Endothelial cell of hepatic sinusoid (primary cell): ENCODE measurements at regions not wholly inside any gene's neighbourhood (a gene's known extent, or its start where the extent isn't known, plus 50 kb on each side); places are given as distances from the start of the nearest gene placed in this dataset.

ENCODE experiments used
- in situ Hi-C: cut with HindIII; loops from 2 replicates; pipeline ENCODE4 v1.10.0; 2017; ENCODE audit warnings: low sequenced_read_pairs

DNA sequence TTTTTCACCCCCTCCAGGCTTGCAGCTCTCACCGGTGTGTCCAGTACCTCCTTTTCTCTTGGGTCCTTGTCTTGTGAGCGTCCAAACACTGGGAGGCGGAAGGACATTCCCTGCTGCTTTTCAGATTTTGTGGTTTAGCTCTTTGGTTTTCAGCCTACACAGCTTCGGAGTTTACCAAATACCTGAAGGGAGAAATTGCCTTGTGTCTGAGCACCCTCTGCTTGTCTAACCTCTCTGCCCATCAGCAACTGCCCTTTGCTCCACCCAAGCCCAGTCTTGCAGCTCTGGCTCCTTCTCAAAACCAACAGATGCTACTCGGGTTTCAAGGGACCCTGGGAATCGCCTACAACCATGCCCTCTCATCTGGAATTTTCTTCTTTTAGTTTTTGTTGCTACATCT lies 519.1 kb upstream of the IGFBP3 start:
- in situ Hi-C loops, result no loop called here

DNA sequence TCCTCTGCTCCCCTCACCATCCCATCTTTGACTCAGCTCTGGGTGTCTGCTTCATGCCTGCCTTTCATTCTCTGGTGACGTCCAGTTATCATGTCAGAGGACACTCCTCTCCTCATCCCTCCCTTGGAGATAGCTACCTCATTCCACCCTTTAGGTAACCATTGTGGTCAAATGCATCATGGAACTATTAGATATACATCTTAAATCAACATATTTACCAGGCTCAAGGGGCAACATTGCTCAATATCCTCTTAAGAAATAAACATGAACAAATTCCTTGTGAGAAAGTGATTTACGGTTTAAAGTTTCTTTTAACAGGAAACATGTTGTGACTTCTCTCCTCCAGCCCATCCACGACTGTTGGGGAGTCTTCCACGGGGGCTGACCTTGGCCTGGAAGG lies 511.6 kb upstream of the IGFBP3 start:
- in situ Hi-C loops, result no loop called here

DNA sequence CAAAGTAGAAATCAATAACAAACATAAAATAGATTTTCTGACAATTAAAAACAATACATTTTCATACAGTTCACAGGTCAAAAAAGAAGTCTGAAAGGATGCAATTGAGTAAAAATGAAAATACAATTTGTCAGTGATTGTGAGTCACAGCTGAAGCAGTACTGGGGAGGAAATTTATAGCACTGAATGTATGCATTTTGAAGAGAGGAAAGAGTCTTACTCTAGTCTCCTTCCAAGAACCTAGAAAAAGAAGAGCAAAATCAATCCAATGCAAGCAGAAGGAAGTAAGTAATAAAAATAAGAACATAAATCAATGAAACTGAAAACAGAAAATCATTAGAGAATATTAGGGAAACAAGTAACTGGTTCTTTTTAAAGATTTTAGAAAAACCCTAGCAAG lies 507.2 kb upstream of the IGFBP3 start:
- in situ Hi-C loops, result no loop called here

DNA sequence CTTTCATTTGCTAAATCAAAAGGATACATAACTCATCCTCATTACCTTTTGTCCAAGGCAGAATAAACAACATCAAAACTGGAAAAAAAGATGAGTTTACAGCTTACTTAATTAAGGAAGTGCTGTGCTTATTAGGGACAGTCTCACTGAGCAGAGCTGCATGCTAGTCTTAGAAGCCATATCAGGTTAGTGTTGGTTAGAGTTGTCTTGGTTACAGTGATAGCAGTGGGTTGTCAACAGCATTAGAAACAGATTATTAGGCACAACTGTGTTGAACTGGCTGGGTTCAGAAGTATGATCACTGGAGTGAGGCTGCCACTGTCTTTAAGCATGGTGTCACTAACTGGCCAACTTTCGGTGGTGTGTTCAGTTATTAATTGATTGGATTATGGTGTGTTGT lies 503.9 kb upstream of the IGFBP3 start:
- in situ Hi-C loops, result no loop called here

DNA sequence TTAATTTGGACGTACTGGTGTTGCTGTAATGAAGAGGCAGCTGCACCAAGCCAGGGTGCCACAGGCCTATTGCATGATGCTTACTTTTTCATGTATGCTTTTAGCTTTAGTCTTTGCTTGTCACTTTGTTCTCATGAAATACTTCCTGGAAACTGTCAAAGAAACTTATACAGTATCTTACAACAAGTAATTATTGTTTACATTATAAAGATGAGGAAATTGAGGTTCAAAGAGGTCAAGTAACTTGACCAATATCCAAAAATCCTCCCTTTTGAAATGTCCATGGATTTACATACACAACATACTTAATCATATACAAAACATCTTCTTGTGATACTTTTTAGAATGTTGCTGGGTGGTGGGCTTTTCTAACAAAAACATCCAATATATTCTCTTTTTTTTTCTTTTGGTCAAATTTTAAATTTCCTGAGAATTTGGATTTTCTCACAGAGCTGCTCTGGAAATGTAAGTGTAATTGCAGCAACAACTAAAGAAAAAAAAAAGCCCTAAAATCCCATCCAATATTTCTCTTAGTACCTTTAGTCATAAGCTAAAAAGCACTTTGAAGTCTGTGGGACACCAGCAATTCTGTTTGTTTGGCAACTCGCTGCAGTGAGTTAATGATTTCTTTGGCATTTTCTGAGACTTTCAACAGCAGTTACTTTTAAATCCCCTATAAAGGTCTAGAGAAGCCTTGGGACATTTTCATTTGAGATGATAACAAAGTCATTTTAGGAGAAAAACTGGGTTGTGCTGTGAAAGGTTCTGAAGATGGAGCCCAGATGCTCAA lies 500.6 kb upstream of the IGFBP3 start:
- in situ Hi-C loops, result no loop called here

DNA sequence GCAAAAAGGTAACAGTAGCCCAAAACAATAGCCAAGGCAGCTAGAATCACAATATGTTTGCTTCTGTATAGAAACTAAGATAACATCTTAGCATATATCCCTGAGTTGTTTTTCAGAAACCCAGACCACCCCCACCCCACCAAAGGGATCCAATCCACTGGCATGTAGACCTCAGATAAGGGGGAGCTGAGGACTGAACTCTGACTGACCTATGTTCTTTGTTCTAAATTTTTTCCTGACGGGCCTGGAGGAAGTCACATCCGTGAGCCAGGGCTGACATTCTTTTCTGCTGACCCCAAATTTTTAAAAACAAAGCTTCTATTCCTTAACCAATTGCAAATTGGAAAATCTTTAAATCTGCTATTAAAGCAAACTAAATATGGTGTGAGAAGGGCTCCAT lies 493.9 kb upstream of the IGFBP3 start:
- in situ Hi-C loops, result no loop called here

DNA sequence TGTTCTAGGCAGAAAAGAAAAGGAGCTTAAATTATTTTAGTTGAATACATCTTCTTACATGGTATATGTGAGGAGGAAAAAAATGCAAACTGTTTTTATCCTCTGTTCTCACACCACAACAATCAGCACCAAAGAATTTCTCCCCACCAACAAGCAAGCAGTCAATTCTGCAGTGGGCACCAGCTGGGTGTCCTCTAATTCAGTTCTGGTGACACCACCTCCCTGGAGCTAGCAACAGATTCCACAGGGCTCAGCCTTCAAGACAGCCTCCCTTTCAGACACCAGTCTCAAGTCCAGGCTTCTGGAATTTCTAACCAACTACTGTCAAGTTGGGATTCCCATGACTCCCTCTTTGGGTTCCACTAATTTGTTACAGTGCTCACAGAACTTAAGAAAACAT lies 490.2 kb upstream of the IGFBP3 start:
- in situ Hi-C loops, result no loop called here

DNA sequence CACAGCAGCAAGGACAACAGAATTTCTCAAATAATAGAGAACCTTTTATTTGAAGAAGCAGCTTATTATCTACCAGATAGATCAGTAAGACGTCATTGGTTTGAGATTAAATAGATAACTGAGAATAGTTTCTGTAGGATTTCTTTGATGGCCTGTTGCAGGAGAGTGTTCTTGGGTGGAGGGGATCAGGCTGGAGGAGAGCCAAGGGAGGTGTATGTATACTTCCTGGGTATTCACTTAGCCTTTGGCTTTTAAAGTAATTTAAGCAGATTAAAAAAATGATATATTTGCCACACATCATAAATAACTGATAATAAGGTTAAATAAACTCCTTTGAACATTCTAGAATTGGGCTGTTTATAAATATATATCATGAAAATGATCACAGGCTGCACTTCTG lies 486.1 kb upstream of the IGFBP3 start:
- in situ Hi-C loops, result no loop called here

DNA sequence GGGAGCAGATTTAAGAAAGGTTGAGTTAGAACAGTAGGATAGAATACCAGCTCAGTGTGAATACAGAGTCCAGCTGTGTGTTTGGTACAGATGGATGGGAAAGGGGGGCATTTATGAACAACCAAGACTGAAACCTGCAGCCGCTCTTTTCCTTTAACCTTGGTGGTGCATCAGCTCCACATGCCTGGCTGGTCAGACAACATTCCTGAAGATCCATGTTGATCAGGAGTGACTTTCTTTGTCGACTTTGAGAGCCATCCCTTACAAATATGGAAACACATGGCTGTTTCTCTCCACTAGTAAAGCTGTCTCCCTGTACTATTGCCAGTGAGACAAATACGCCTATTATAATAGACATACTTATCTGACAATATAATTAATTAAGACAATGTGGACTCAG lies 476.5 kb upstream of the IGFBP3 start:
- in situ Hi-C loops, result no loop called here

DNA sequence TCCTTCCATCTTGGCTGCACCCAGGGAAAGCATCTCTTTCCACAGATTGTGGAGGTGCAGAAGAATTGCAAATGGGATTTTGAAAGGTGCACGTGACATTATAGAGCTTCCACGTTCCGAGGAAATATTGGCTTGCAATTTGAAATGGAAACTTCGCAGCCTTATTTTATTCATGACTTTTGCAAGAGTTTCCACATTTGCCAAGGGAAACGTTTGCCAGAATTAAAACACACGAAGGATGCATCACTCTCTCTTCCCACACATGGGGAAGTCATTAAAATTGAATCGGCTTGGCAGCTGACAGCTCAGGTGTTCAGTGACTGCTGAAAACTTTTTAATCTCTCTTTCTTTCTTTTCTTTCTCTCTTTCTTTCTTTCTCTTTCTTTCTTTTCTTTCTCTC lies 475.4 kb upstream of the IGFBP3 start:
- in situ Hi-C loops, result no loop called here

DNA sequence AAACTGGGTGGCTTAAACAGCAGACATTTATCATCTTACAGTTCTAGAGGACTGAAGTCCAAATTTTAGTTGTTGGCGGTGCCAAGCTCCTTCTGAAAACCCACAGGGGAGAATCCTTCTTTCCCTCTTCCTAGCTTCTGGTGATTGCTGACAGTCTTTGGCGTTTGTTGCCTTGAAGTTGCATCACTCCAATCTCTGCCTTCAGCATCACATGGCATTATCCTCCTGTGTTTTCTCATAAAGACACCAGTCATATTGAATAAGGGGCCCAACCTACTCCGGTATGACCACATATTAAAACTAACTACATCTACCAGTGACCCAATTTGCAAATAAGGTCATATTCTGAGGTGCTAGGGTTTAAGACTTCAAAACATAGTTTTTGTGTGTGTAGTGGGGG lies 472.1 kb upstream of the IGFBP3 start:
- in situ Hi-C loops, result no loop called here

DNA sequence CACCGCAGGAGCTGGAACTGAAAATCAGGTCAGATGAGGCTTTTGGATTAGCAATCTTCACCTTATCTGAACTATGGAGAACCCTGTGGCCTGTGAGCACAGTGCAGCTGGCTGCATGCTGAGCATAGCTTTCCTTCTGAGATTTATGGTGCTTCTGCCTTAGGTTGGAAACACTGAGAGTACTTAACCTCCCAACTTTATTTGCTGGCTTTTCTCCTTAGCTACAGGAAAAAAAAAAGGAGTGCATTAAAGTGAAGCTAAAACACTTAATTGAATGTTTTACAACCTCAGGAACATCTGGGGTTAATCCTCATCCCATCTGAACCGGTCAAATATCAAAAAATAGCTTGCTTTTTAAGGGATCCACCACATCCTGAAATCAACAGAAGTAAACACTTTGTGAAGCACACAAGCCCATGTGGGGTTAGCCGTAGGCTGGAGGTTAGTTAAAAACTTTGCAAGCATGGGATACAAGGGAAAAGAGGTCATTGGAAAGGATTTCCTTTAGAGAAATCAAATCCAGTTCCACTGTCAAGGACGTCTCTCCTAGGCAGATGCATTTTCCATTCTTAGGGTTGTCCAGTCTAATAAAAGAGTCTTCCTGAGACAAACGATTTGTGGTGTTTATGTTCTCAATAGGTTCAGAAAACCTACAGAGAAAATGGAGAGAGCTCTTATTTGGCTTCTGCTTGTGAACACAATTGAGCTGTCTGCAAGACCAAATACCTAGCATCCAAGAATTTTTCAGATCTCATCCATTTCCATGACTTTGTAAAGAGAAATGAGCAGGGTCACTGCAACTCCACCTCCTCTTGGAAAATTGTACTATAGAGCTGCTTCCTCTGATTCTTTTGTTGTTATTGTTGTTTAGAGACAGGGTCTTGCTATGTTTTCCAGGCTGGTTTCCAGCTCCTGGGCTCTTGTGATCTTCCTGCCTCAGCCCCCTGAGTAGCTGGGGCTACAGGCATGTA lies 470.4 kb upstream of the IGFBP3 start:
- in situ Hi-C loops, result no loop called here

DNA sequence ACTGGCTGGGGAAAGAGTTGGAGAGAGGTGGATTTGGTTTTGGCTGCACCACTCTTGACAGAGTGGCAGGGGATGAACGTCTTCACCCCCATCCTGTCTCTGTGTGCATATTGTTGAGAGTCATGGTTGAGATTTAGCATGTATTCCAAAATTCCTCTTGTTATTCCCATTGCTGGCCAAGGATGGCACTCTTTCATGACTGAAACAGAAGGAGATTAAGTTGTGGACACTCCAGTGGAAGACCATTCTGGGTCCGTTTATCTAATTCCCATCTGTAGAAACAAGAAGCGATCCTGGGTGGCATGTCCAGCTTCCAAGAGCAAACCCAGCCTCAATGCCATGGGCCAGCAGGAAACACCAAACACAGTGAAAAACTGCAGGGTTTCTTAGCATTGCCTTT lies 469.0 kb upstream of the IGFBP3 start:
- in situ Hi-C loops, result no loop called here

DNA sequence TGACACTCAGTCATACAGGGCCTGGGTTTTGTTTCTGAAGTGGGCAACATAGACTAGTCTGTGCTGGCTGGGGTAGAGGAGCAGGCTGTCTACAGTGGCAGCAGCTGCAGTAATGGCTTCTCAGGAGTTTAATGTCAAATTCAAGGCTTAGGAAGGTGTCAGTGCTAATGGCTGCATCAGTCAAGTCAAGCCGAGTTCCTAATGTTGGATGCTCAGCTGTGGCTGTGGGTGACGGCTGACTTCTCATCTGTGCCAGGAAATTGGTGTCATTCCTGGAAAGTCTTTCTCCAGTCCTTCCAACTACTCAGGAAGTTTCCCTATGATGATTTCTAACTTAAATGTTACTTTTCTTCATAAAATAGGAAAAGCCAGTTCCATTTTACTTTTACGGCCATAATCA lies 468.1 kb upstream of the IGFBP3 start:
- in situ Hi-C loops, result no loop called here

DNA sequence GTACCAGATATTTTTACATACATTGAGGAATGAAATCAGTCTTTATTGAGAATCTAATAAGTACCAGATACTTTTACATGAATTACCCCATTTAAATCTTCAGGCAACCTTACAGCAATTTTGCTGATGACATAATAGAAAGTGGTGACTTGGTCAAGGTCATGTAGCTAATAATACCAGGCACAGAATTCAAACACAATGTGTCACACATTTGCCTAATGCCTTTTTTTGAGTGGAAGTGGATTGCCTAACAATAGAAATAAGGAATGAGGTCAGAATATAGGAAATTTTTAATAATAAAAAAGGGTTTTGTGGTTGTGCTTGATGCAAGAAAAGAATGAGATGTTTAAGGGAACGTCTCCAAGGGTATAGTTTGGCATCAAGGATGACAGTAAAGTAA lies 466.6 kb upstream of the IGFBP3 start:
- in situ Hi-C loops, result no loop called here

DNA sequence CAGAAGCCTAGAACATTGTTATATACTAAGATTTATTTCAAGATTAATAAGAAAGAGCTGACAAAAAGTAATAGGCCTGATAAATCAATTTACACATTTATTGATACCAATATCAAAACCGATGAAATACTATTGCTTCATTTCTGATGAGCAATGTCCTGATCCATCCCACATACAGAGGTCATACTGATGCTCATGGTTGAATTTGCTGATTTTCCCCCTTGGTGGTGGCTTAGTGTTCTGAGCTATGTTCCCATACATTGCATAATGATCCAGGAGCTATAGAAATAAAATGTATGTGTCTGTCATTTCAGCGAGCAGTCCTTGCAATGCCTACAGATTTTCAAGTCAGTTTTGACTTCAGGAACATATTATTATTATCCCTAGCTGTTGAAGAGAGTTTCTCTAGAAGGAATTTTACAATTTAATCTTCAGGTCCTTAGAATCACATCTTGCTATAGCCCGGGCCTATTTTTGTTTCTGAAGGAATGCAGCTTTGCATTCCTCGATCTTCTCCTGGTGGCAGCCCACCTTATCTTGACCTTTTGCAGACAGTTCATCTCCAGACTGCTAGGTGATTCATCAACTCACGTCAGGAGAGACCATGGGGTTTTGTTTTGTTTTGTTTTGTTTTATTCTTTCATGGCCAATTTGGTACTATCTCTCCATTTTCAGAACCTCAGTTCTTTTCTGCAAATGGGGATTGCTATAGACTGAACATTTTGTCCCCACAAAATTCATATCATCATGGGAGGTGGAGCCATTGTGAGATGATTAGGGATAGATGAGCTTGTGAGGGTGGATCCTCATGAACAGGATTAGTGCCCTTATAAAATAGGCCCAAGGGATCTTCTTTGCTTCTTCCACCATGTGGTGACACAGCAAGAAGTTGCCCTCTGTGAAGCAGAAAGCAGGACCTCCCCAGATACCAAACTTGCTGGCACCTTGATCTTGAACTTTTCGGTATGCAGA lies 465.6 kb upstream of the IGFBP3 start:
- in situ Hi-C loops, result no loop called here

DNA sequence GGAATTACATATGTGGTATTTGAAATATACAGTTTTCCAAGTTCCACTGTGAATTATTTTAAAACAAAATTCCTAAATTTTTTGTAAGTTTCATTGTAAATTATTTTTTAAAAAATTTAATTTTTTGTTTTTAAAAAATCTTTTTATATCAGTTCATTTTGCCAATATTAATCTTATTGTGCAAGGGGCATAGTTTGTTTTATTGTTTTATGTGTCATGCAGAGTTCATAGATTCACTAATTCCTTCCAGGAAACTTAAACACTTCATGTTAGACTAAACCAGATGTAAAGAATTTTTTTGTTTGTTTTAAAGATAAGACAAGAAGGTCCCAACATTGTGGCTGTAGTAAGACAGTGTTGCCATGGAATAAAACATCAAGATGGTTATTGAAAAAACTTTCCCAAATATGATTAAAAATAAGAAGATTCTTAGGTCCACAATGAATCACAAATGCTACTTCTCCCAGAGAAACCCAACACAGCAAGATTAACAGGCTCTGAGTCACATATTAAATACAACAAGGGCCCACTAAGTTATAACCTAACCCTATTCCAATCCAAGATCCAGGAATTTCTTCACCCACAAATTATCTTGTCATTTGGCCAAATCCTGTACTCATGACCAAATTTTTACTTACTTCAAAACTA lies 464.7 kb upstream of the IGFBP3 start:
- in situ Hi-C loops, result no loop called here

DNA sequence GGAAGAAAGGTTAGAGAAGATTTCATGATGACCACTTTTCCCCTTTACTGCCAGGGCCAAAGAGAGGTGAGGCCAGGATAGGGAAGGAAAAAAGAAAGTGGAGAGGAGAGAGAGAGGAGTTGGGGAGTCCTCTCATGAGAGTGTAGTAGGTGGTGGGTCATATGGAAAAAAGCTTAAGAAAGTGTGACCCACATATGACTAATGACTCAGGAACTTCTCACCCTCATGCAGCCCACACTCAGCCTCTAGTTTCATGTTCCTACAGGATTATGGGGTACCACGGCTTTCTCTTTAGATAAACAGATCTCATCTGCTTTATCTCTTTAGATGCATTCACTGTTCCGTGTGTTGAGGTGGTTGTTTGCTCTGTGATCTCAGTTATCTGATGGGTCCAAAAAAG lies 462.5 kb upstream of the IGFBP3 start:
- in situ Hi-C loops, result no loop called here

DNA sequence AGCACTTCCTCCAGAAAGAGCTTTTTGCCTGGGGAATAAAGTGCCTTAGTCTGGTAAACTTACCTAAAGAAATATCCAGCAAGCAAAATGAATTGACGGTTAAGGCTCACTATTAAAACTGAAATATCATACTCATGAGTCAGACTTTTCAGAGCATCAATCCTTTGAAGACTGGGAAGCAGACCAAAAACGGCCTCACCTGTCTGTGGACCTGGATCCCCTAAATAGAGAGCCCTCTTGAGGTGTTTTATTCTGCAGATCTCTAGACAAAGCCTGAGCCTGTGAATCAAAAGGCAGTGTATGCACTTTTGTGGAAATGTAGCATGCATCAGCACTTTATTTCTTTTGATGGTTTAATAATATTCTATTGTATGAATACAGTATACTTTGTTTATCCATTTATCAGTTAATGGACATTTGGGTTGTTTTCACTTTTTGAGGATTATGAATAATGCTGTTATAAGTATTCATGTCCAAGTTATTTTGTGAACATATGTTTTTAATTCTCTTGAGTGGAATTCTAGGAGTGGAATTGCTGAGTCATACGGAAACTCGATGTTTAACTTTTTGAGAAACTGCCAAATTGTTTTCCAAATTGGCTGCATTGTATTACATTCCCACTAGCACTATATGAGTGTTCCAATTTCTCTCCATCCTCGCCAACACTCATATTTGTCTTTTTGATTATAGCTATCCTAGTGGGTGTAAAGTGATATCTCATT lies 449.0 kb upstream of the IGFBP3 start:
- in situ Hi-C loops, result no loop called here

DNA sequence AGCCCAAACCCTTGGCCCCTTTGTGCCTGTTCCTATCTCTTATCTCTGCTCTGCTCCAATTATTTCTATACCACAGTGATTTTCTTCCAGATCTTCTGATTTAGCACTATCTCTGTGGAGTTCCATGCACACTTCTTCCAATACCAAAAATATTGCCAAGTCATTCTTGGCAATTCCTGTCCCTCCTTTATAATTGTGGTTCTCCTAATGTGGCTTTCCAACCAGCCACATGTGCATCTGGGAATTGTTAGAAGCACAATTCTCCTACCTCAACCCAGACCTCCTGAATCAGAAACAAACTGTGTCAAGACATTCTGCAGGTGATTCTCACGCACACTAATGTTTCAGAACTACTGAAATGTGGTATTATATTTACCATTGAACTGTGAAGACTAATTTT lies 447.8 kb upstream of the IGFBP3 start:
- in situ Hi-C loops, result no loop called here
